ENCODE measurements at regions not wholly inside any gene's neighbourhood (a gene's known extent, or its start where the extent isn't known, plus 50 kb on each side); places are given as distances from the start of the nearest gene placed in this dataset.

DNA sequence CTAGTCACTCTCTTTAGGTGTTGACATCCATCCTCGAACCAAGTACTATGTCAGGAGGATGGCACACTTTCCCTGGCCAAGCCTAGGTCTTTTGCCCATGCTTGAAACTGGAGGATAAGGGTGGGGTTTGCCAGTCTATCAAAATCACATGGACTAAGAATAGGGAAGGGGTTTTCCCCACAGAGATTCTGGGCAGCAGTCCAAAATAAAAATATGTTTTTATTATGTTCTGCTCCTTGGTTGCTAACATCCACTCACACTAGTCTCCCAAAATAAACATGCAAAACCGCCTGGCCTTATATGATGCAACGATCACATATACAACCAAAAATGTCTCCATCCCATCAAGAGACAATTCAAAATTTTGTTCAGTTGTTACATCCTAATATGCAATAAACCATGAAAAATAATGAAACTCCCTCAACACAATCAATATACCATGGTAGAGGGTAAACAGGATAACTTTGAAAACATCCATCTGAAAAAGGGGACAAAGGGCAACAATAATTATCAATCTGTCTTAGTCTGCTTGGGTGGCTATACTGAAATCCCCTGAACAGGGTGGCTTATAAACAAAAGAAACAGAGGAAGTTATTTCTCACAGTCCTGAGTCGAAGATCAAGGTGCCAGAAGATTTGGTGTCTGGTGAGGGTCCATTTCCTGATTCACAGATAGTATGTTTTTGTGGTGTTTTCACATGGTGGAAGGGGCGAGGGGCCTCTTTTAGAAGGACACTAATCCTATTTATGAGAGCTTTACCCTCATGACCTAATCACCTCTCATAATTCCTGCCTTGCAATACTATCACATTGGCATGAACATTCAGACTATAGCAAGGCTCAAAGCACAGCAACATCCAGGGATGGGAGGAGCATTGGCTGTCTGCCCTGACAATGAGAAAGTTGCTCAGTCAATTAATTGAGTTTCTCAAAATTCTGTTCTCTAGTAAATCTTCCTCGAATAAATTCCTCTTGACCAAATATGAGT lies 159.3 kb downstream of the ETV1 start:
- TF ChIP-seq CTCF (IDR thresholded peaks at IDR 0.05) = no peak
- TF ChIP-seq POLR2A (IDR thresholded peaks at IDR 0.05) = no peak

Data from heart left ventricle (tissue), 13 donors.